GM12878 (cell line): ENCODE measurements at regions not wholly inside any gene's neighbourhood (a gene's known extent, or its start where the extent isn't known, plus 50 kb on each side); places are given as distances from the start of the nearest gene placed in this dataset.
A peak's percentile ranks its signal among the peaks of the same experiment; 100 is the strongest.

ENCODE experiments used
- ATF7 ChIP-seq: fragments of 450-650 bp; IDR thresholded peaks from 2 replicates; pipeline ENCODE4 v1.6.1; 2016; ENCODE audit warnings: low read depth, mild to moderate bottlenecking
- CTCF ChIP-seq, 3 experiments: IDR thresholded peaks in 2 of 3; conservative IDR thresholded peaks in 1 of 3; 2 replicates each; pipeline ENCODE4 v1.5.1; 2011; ENCODE audit warnings: low read depth in 3 of 3, low read length in 3 of 3, mild to moderate bottlenecking in 3 of 3, control low read depth in 2 of 3, moderate library complexity in 2 of 3, inconsistent platforms in 1 of 3, mixed read lengths in 1 of 3; ENCODE audit not compliant: control insufficient read depth in 2 of 3, insufficient read depth in 1 of 3; ENCODE audit errors: extremely low read depth in 1 of 3
- POLR2A ChIP-seq: IDR thresholded peaks from 2 replicates; pipeline ENCODE4 v1.6.1; 2011; ENCODE audit warnings: low read depth, mild to moderate bottlenecking, low read length

- TF ChIP-seq POLR2A, result no peak
- no peak for TF ChIP-seq CTCF (IDR thresholded peaks at IDR 0.05 in 2 of 3, conservative IDR thresholded peaks at IDR 0.05 in 1 of 3; ENCODE audit: control insufficient read depth in 2 of 3, extremely low read depth in 1 of 3, insufficient read depth in 1 of 3, low read depth in 3 of 3, low read length in 3 of 3)
- peak; percentile 56 for TF ChIP-seq ATF7
These were observed 265.5 kb upstream of the ROPN1 start for GRCh38 chr3:124257336-124257864.
